Choroid plexus epithelial cell (primary cell): ENCODE measurements at regions not wholly inside any gene's neighbourhood (a gene's known extent, or its start where the extent isn't known, plus 50 kb on each side); places are given as distances from the start of the nearest gene placed in this dataset.

Source experiments
- DNase-seq: peaks from one replicate; pipeline ENCODE4 v3.0.0-alpha.2; 2010; ENCODE audit warnings: low read depth
- H3K4me3 ChIP-seq: 2 replicates; pipeline ENCODE4 v1.5.1; 2011; ENCODE audit warnings: low read depth, mild to moderate bottlenecking, control low read depth, low read length, moderate library complexity
- TF ChIP-seq, protein P1 (sequence below): conservative IDR thresholded peaks from 2 replicates; pipeline ENCODE4 v1.5.1; 2011; ENCODE audit warnings: low read depth, mild to moderate bottlenecking, control low read depth, inconsistent platforms, low read length, moderate library complexity

DNA sequence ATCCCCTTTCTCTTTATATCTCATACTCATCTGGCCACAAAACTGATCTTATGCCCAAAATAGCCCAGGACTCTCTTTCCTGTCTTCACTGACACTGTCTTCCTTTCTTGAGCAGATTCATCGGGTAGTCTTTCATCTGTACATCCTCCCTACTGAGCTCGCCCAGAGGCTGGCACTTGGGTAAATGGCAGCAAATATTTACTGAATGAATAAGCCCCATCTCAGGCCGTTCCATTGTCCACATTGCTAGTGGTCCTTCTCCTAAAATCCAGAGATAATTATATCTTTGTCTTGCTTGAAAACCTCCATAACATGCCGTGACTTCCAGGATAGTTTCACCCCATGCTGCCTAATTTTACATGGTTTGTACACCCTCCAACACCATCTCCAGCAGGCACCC, 158.1 kb upstream of the SDK2 start:
- H3K4me3 ChIP-seq, result no peak overlapping the region
- TF ChIP-seq, protein P1, sequence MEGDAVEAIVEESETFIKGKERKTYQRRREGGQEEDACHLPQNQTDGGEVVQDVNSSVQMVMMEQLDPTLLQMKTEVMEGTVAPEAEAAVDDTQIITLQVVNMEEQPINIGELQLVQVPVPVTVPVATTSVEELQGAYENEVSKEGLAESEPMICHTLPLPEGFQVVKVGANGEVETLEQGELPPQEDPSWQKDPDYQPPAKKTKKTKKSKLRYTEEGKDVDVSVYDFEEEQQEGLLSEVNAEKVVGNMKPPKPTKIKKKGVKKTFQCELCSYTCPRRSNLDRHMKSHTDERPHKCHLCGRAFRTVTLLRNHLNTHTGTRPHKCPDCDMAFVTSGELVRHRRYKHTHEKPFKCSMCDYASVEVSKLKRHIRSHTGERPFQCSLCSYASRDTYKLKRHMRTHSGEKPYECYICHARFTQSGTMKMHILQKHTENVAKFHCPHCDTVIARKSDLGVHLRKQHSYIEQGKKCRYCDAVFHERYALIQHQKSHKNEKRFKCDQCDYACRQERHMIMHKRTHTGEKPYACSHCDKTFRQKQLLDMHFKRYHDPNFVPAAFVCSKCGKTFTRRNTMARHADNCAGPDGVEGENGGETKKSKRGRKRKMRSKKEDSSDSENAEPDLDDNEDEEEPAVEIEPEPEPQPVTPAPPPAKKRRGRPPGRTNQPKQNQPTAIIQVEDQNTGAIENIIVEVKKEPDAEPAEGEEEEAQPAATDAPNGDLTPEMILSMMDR, result no peak
- no peak for DNase-seq

DNA sequence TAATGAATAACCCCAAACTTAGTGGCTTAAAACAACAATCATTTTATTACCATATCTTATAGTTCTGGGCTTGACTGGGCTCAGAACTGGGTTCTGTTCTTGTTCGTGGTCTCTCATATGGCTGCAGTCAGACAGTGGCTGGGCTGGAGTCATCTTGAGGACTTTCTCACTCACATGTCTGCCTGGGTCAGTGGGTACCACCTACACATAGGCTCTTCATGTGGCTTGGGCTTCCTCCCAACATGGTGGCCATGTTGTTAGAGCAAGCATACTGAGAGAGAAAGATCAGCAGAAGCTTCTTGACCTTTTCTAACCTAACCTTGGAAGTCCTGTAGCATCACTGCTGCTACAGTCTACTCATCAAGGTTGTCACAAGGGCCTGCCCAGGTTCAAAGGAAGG, 158.6 kb upstream of the SDK2 start:
- TF ChIP-seq, protein P1, result no peak
- no peak for DNase-seq
- H3K4me3 ChIP-seq, result no peak overlapping the region

DNA sequence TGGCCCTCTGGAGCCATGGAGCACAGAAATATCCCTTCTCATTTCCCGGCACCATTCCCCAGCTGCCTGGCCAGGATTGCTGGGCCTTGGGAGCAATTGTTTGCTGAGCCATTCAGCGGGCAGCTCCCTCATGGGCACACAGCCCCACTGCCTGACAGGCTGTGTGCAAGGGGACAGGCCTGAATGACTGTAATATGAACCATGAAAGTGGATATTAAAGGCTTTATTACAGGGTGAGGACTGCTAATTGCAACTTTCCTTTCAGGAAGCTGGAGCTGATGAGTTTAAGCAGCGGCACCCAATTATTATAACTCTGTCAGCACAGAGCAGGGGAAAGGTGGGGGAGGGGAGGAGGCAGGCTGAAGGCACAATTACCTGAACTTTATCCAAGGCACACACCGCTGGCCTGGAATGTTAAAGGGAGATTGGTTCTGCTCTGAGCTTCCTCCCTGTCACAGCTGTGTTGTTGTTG, 159.8 kb upstream of the SDK2 start:
- no peak overlapping the region for H3K4me3 ChIP-seq
- TF ChIP-seq, protein P1, result no peak
- DNase-seq, result no peak

GRCh38 chr17:73806768-73807167, 162.5 kb upstream of the SDK2 start:
- no peak for DNase-seq
- no peak overlapping the region for H3K4me3 ChIP-seq
- TF ChIP-seq, protein P1, result no peak

GRCh38 chr17:73813201-73813600, 169.0 kb upstream of the SDK2 start:
- no peak overlapping the region for H3K4me3 ChIP-seq
- TF ChIP-seq, protein P1, result no peak
- DNase-seq, result no peak

DNA sequence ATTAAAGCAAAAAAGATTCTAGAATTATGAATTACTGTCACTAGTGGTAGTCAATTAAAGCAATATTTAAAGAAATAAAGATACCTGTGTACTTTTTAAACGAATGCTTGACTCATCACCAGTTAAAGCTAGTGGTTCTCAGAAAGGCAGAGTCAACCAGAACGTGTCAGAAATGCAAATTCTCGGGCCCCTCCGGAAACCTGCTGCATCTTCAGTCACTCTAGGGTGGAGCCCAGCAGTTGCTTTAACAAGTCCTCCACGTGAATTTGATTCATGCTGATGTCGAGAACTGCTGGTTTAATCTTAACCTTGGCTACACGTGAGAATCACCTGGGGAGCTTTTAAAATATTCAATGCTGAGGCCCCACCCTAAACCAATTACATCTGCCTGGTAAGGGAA, 169.8 kb upstream of the SDK2 start:
- no peak for DNase-seq
- no peak overlapping the region for H3K4me3 ChIP-seq
- TF ChIP-seq, protein P1, result no peak

DNA sequence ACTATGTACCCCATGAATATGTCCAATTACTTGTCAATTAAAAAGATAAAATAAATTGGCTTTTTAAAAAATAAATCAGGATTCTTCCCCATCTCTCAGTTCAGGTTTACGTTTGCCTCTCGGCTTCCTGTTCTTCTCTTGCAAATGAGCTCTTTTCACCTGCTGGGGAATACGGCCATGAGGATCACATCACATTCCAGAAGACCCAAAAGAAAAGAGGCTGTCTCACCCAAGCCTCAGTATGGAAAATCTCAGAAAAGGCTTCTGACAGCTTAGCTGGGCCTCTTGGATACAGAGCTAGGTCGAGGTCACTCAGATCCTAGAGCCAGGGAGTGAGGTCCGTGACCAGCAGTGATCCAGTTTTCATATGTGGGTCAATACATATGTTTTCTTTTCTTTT, 171.2 kb upstream of the SDK2 start:
- DNase-seq, result no peak
- H3K4me3 ChIP-seq, result no peak overlapping the region
- TF ChIP-seq, protein P1, result no peak
